Natural killer cell (primary cell): ENCODE measurements at regions not wholly inside any gene's neighbourhood (a gene's known extent, or its start where the extent isn't known, plus 50 kb on each side); places are given as distances from the start of the nearest gene placed in this dataset.

Experiments used
- ATAC-seq, 3 donors: fragments of 150-1000 bp in 2 of 3; fragments of 200-7000 bp in 1 of 3; cut with Tn5 transposase; 1 replicate in 1 of 3; 2 replicates in 2 of 3; pipeline ENCODE4 v1.10.0; 2021; ENCODE audit warnings: mild to moderate bottlenecking in 2 of 3, moderate library complexity in 2 of 3
- DNase-seq, 2 donors: peaks; one replicate each; pipeline versions ENCODE4 v3.0.0 to v3.0.0-alpha.2; 2013 to 2021; ENCODE audit warnings: mixed read lengths in 1 of 2
- H3K27ac ChIP-seq: one replicate; pipeline ENCODE4 v1.5.1; 2013; ENCODE audit warnings: mild to moderate bottlenecking, low read length
- H3K27me3 ChIP-seq: one replicate; pipeline ENCODE4 v1.6.1; 2013; ENCODE audit warnings: low read length; ENCODE audit not compliant: control insufficient read depth, insufficient read depth
- H3K36me3 ChIP-seq: one replicate; pipeline ENCODE4 v1.6.1; 2013; ENCODE audit warnings: low read length; ENCODE audit not compliant: control insufficient read depth, insufficient read depth
- H3K4me1 ChIP-seq: one replicate; pipeline ENCODE4 v1.6.1; 2013; ENCODE audit warnings: low read length; ENCODE audit not compliant: control insufficient read depth, insufficient read depth
- H3K4me3 ChIP-seq: one replicate; pipeline ENCODE4 v1.5.1; 2013; ENCODE audit warnings: low read length
- H3K9me3 ChIP-seq: one replicate; pipeline ENCODE4 v1.6.1; 2013; ENCODE audit warnings: low read length; ENCODE audit not compliant: control insufficient read depth, insufficient read depth
- H3K27ac Mint-ChIP-seq, 2 donors: one replicate each; pipeline ENCODE4 v1.8.0; 2022; ENCODE audit warnings: mild to moderate bottlenecking in 2 of 2, mixed read lengths in 2 of 2, moderate library complexity in 1 of 2
- H3K27me3 Mint-ChIP-seq, 2 donors: one replicate each; pipeline ENCODE4 v1.8.0; 2022; ENCODE audit warnings: low read depth in 2 of 2, mixed read lengths in 2 of 2
- H3K36me3 Mint-ChIP-seq: one replicate; pipeline ENCODE4 v1.8.0; 2022; ENCODE audit warnings: mixed read lengths
- H3K4me1 Mint-ChIP-seq, 2 donors: one replicate each; pipeline ENCODE4 v1.8.0; 2022; ENCODE audit warnings: mixed read lengths in 2 of 2
- H3K4me3 Mint-ChIP-seq: one replicate; pipeline ENCODE4 v1.8.0; 2022; ENCODE audit warnings: mild to moderate bottlenecking, moderate library complexity, mixed read lengths
- H3K9me3 Mint-ChIP-seq, 2 donors: one replicate each; pipeline ENCODE4 v1.8.0; 2022; ENCODE audit warnings: mixed read lengths in 2 of 2
- CTCF ChIP-seq: fragments of 200-600 bp; IDR thresholded peaks from one replicate; pipeline ENCODE4 v1.8.0; 2022; ENCODE audit warnings: antibody characterized with exemption
- WGBS: methylation state at CpG from one replicate; pipeline ENCODE4 v1.1.7; 2013; ENCODE audit warnings: missing lambda C conversion rate; ENCODE audit not compliant: insufficient coverage; 5-methylcytosine and 5-hydroxymethylcytosine counted together
- intact Hi-C: fragments of 100-400 bp; cut with micrococcal nuclease; formaldehyde crosslinking; loops from one replicate; pipeline ENCODE4 v1.14.2; 2022

GRCh38 chr21:9758888-9759287, 762.5 kb upstream of the TPTE start:
- Mint-ChIP-seq H3K4me1 (no peaks in the 10 kb centered on the region), H3K9me3 (peaks cover 0 to 2% of the 10 kb centered on the region in 2 donors), H3K36me3 (no peaks in the 10 kb centered on the region), H3K27ac (no peak overlapping the region), H3K27me3 (no peaks in the 10 kb centered on the region), H3K4me3 (no peak overlapping the region)
- H3K4me1 ChIP-seq: no peaks in the 10 kb centered on the region
- ATAC-seq: no peak
- H3K36me3 ChIP-seq: no peaks in the 10 kb centered on the region
- WGBS: 67% methylated on average over 6 of the region's 6 CpGs
- intact Hi-C loops: no loop called here
- no peak for DNase-seq
- H3K27ac ChIP-seq: no peak overlapping the region
- H3K9me3 ChIP-seq: peaks cover 33% of the 10 kb centered on the region
- H3K27me3 ChIP-seq: no peaks in the 10 kb centered on the region
- H3K4me3 ChIP-seq: no peak overlapping the region
- no peak for TF ChIP-seq CTCF

GRCh38 chr21:9759972-9760371, 761.4 kb upstream of the TPTE start:
- DNase-seq (no peak), ATAC-seq (no peak)
- Histone ChIP-seq H3K27ac (no peak overlapping the region), H3K4me1 (no peaks in the 10 kb centered on the region), H3K9me3 (peaks cover 34% of the 10 kb centered on the region), H3K36me3 (no peaks in the 10 kb centered on the region), H3K27me3 (no peaks in the 10 kb centered on the region), H3K4me3 (no peak overlapping the region)
- no peaks in the 10 kb centered on the region for H3K9me3 Mint-ChIP-seq
- no peaks in the 10 kb centered on the region for H3K27me3 Mint-ChIP-seq
- no peaks in the 10 kb centered on the region for H3K36me3 Mint-ChIP-seq
- H3K27ac Mint-ChIP-seq: no peak overlapping the region
- no peak for TF ChIP-seq CTCF
- intact Hi-C loops: no loop called here
- whole genome bisulfite sequencing: 75% methylated on average over 9 of the region's 9 CpGs
- H3K4me1 Mint-ChIP-seq: no peaks in the 10 kb centered on the region
- H3K4me3 Mint-ChIP-seq: no peak overlapping the region

- Histone ChIP-seq H3K4me1 (no peaks in the 10 kb centered on the region), H3K27ac (no peak overlapping the region), H3K27me3 (no peaks in the 10 kb centered on the region), H3K36me3 (no peaks in the 10 kb centered on the region), H3K4me3 (no peak overlapping the region), H3K9me3 (peaks cover 29% of the 10 kb centered on the region)
- TF ChIP-seq CTCF: no peak
- H3K9me3 Mint-ChIP-seq: no peaks in the 10 kb centered on the region
- ATAC-seq: no peak
- H3K36me3 Mint-ChIP-seq: no peaks in the 10 kb centered on the region
- H3K27ac Mint-ChIP-seq: no peak overlapping the region
- no peak overlapping the region for H3K4me3 Mint-ChIP-seq
- no peaks in the 10 kb centered on the region for H3K27me3 Mint-ChIP-seq
- DNase-seq: no peak
- 62% methylated on average over 4 of the region's 5 CpGs for WGBS
- intact Hi-C loops: no loop called here
- no peaks in the 10 kb centered on the region for H3K4me1 Mint-ChIP-seq
Measured at GRCh38 chr21:9760398-9761074, 760.8 kb upstream of the TPTE start.

- DNase-seq: no peak
- WGBS: 70% methylated on average over 3 of the region's 3 CpGs
- no peak for TF ChIP-seq CTCF
- no peaks in the 10 kb centered on the region for H3K27me3 ChIP-seq
- Mint-ChIP-seq H3K4me3 (no peak overlapping the region), H3K4me1 (no peaks in the 10 kb centered on the region), H3K36me3 (no peaks in the 10 kb centered on the region), H3K9me3 (no peaks in the 10 kb centered on the region), H3K27ac (no peak overlapping the region), H3K27me3 (no peaks in the 10 kb centered on the region)
- H3K36me3 ChIP-seq: no peaks in the 10 kb centered on the region
- no peak overlapping the region for H3K4me3 ChIP-seq
- ATAC-seq: no peak
- no peak overlapping the region for H3K27ac ChIP-seq
- H3K4me1 ChIP-seq: no peaks in the 10 kb centered on the region
- intact Hi-C loops: no loop called here
- peaks cover 34% of the 10 kb centered on the region for H3K9me3 ChIP-seq
Measured at GRCh38 chr21:9763306-9763705, 758.1 kb upstream of the TPTE start.
